ENCODE measurements at regions not wholly inside any gene's neighbourhood (a gene's known extent, or its start where the extent isn't known, plus 50 kb on each side); places are given as distances from the start of the nearest gene placed in this dataset.

- no peak overlapping the region for H3K4me3 ChIP-seq (ENCODE audit: low read depth, low read length)
- TF ChIP-seq, protein P1, sequence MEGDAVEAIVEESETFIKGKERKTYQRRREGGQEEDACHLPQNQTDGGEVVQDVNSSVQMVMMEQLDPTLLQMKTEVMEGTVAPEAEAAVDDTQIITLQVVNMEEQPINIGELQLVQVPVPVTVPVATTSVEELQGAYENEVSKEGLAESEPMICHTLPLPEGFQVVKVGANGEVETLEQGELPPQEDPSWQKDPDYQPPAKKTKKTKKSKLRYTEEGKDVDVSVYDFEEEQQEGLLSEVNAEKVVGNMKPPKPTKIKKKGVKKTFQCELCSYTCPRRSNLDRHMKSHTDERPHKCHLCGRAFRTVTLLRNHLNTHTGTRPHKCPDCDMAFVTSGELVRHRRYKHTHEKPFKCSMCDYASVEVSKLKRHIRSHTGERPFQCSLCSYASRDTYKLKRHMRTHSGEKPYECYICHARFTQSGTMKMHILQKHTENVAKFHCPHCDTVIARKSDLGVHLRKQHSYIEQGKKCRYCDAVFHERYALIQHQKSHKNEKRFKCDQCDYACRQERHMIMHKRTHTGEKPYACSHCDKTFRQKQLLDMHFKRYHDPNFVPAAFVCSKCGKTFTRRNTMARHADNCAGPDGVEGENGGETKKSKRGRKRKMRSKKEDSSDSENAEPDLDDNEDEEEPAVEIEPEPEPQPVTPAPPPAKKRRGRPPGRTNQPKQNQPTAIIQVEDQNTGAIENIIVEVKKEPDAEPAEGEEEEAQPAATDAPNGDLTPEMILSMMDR (IDR thresholded peaks at IDR 0.05; ENCODE audit: borderline replicate concordance, insufficient read depth, low read depth, low read length): no peak
These were observed 391.5 kb downstream of the IRS1 start for GRCh38 chr2:226408141-226408540.

- no peak overlapping the region for H3K4me3 ChIP-seq (ENCODE audit: low read depth, low read length)
- TF ChIP-seq, protein P1 (IDR thresholded peaks at IDR 0.05; ENCODE audit: borderline replicate concordance, insufficient read depth, low read depth, low read length): no peak
These were observed 392.5 kb downstream of the IRS1 start for GRCh38 chr2:226407135-226407534.

GRCh38 chr2:226405465-226405864 lies 394.2 kb downstream of the IRS1 start:
- TF ChIP-seq, protein P1 (IDR thresholded peaks at IDR 0.05; ENCODE audit: borderline replicate concordance, insufficient read depth, low read depth, low read length): no peak
- H3K4me3 ChIP-seq (ENCODE audit: low read depth, low read length): no peak overlapping the region

DNA sequence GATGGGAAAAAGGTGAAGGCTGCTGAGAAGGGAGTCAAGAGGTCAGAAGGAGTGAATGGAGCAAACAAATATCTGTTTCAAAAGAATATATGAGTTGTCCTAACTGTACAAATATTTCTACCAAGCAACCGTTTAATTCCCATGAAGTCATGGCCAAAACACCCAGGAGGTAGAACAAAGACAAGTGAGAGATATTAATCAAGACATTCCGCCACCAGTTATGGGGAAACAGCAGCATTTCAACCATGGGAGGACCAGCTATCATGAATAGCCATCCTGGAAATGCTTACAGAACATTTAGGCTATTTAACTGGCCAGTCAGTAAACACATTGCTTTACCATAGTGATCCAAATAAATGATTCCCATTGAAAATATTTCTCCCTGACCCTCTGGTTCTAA lies 396.3 kb downstream of the IRS1 start:
- TF ChIP-seq, protein P1 (IDR thresholded peaks at IDR 0.05; ENCODE audit: borderline replicate concordance, insufficient read depth, low read depth, low read length): no peak
- H3K4me3 ChIP-seq (ENCODE audit: low read depth, low read length): no peak overlapping the region

DNA sequence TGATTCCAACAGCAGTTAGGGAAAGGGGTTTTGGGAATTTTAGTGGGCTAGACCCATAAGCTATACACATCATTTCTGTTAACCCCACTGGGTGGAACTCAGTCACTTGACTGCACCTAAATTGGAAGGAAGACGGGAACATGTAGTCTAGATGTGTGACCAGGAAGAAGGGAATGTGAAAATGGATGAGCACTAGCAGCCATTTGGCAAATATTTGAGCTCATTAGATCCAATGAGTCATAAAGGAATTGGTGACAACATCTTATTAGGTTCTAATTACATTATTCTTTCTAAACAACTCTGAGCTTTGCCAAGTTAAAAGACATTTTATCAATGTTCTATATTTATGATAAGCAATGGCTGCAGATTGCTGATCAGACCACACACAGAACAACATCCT lies 400.6 kb downstream of the IRS1 start:
- TF ChIP-seq, protein P1 (IDR thresholded peaks at IDR 0.05; ENCODE audit: borderline replicate concordance, insufficient read depth, low read depth, low read length): no peak
- H3K4me3 ChIP-seq (ENCODE audit: low read depth, low read length): no peak overlapping the region

DNA sequence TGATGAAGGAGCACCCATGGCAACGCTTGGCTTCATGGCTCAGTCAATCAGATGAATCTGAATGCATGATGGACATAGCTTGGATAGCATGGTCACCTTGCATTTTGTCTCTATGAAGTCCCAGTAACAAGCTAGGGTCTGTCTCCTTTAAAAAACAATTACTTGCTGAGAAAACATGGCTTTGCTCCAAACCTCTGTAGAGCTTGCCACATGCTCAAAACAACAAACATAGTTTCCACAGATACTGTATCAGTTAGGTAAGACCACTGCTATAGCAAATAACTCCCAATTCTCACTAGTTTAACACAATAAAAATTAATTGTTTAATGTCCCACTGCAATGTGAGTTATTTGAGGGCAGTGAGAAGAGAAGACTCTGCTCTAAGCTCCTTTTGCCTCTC lies 401.0 kb downstream of the IRS1 start:
- TF ChIP-seq, protein P1 (IDR thresholded peaks at IDR 0.05; ENCODE audit: borderline replicate concordance, insufficient read depth, low read depth, low read length): no peak
- H3K4me3 ChIP-seq (ENCODE audit: low read depth, low read length): no peak overlapping the region

GRCh38 chr2:226396541-226396940 lies 403.1 kb downstream of the IRS1 start:
- no peak overlapping the region for H3K4me3 ChIP-seq (ENCODE audit: low read depth, low read length)
- TF ChIP-seq, protein P1 (IDR thresholded peaks at IDR 0.05; ENCODE audit: borderline replicate concordance, insufficient read depth, low read depth, low read length): no peak

Data from GM12875 (cell line).